Panc1 (cell line): ENCODE measurements at regions not wholly inside any gene's neighbourhood (a gene's known extent, or its start where the extent isn't known, plus 50 kb on each side); places are given as distances from the start of the nearest gene placed in this dataset.

Experiments used
- ATAC-seq: fragments of 200-7000 bp; cut with Tn5 transposase; 2 replicates; pipeline ENCODE4 v1.9.1; 2020; ENCODE audit warnings: mild to moderate bottlenecking, moderate library complexity
- BruUV-seq: library from RNA; stranded (reverse); fragments of 400-500 nt; replicated peaks from 2 replicates; lab custom pipeline; 2021; lab: Mats Ljungman, UMichigan
- CTCF ChIA-PET: fragments of 300-600 bp; sonication (Branson Sonifier 250); formaldehyde crosslinking; loops from one replicate; lab custom pipeline; 2022; ENCODE audit warnings: antibody characterized with exemption; lab: Charles Lee
- POLR2A ChIA-PET: fragments of 300-600 bp; sonication (Branson Sonifier 250); formaldehyde crosslinking; loops from one replicate; lab custom pipeline; 2022; ENCODE audit warnings: antibody characterized with exemption; lab: Charles Lee
- DNase-seq: peaks from one replicate; pipeline ENCODE4 v3.0.0-alpha.2; 2010; ENCODE audit warnings: low read depth, low spot score
- H3K27ac ChIP-seq: 2 replicates; pipeline ENCODE4 v1.5.1; 2011; ENCODE audit warnings: mild to moderate bottlenecking, low read length, inconsistent platforms
- H3K27me3 ChIP-seq: fragments of 200-500 bp; sonication (Bioruptor generic); 2 replicates; pipeline ENCODE4 v1.6.0; 2014; ENCODE audit warnings: low read length, inconsistent platforms; ENCODE audit not compliant: control insufficient read depth, insufficient read depth
- H3K36me3 ChIP-seq: fragments of 200-500 bp; sonication (Bioruptor generic); 2 replicates; pipeline ENCODE4 v1.5.1; 2014; ENCODE audit warnings: inconsistent platforms, mild to moderate bottlenecking, low read length, moderate library complexity; ENCODE audit not compliant: control insufficient read depth, insufficient read depth
- H3K4me1 ChIP-seq: 2 replicates; pipeline ENCODE4 v1.5.1; 2011; ENCODE audit warnings: inconsistent platforms, mild to moderate bottlenecking, low read length, moderate library complexity; ENCODE audit not compliant: control insufficient read depth, insufficient read depth
- H3K4me3 ChIP-seq, 2 experiments: 2 replicates each; pipeline ENCODE4 v1.5.1; 2011 to 2012; ENCODE audit warnings: low read depth in 2 of 2, low read length in 2 of 2, mild to moderate bottlenecking in 2 of 2, inconsistent platforms in 1 of 2, moderate library complexity in 1 of 2
- H3K9me3 ChIP-seq: fragments of 200-500 bp; sonication (Bioruptor generic); 2 replicates; pipeline ENCODE4 v1.5.1; 2014; ENCODE audit warnings: low read depth, mild to moderate bottlenecking, inconsistent platforms, low read length, moderate library complexity; ENCODE audit not compliant: control insufficient read depth, insufficient read depth
- POLR2AphosphoS5 ChIP-seq: IDR thresholded peaks from 2 replicates; pipeline ENCODE4 v1.6.1; 2012; ENCODE audit warnings: mild to moderate bottlenecking, low read depth, low read length, moderate library complexity
- SIN3A ChIP-seq: IDR thresholded peaks from 2 replicates; pipeline ENCODE4 v1.6.1; 2012; ENCODE audit warnings: low read depth, mild to moderate bottlenecking, low read length, moderate library complexity, borderline replicate concordance; ENCODE audit not compliant: insufficient read depth
- TCF7L2 ChIP-seq: IDR thresholded peaks from 2 replicates; pipeline ENCODE4 v1.6.1; 2011; ENCODE audit warnings: mild to moderate bottlenecking, low read depth, low read length, inconsistent platforms
- in situ Hi-C: cut with HindIII; loops from 2 replicates; pipeline ENCODE4 v1.10.0; 2016; ENCODE audit warnings: low sequenced_read_pairs, low pct_unique_long_range_greater_than_20kb
- intact Hi-C: fragments of 100-400 bp; cut with micrococcal nuclease; formaldehyde crosslinking; loops from one replicate; pipeline ENCODE4 v1.10.0; 2022; ENCODE audit not compliant: unreplicated experiment
- TF ChIP-seq, protein P1 (sequence below), 2 experiments: IDR thresholded peaks; 2 replicates each; pipeline ENCODE4 v1.6.1; 2011 to 2012; ENCODE audit warnings: low read depth in 2 of 2, control low read depth in 1 of 2, low read length in 1 of 2, mild to moderate bottlenecking in 1 of 2, moderate library complexity in 1 of 2; ENCODE audit not compliant: insufficient read depth in 1 of 2
- TF ChIP-seq, protein P2 (sequence below): fragments of 450-650 bp; IDR thresholded peaks from 2 replicates; pipeline ENCODE4 v1.5.1; 2017; ENCODE audit warnings: mild to moderate bottlenecking

DNA sequence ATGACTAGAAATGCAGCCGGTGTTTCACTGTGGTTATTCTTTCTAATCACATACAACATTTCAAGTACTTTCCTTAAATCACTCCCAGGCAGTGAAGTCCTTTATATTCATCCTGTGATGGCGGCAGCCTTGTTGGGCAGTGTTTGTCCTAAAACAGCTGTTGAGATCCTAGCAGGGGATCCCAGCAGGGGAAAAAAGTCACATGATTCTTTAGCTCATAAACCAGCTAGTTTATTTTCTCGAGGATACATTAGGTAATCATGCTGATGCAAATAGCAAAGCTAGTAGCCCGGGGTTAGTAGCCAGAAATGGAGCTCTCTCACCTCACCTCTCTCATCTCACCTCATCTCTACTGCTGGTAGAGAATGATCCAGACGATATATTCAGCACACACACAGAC is 70.5 kb downstream of the FOXD1 start:
- BruUV-seq, result no TSS peak
- DNase-seq (no peak), ATAC-seq (no peak)
- in situ Hi-C loops, result no loop called here
- ChIA-PET POLR2A (no interaction called here), CTCF (interaction anchor here (0.8 kb wide), 1 partner anchor 162 kb away, joined by 4 read pairs; no protein-coding TSS in a partner anchor)
- Histone ChIP-seq H3K4me3 (no peak overlapping the region), H3K36me3 (no peaks in the 10 kb centered on the region), H3K4me1 (peaks cover 28% of the 10 kb centered on the region), H3K27ac (peak overlapping the region; percentile 3; the same call in 1 of the 2 replicates), H3K27me3 (no peaks in the 10 kb centered on the region), H3K9me3 (no peaks in the 10 kb centered on the region)
- TF ChIP-seq, protein P1, sequence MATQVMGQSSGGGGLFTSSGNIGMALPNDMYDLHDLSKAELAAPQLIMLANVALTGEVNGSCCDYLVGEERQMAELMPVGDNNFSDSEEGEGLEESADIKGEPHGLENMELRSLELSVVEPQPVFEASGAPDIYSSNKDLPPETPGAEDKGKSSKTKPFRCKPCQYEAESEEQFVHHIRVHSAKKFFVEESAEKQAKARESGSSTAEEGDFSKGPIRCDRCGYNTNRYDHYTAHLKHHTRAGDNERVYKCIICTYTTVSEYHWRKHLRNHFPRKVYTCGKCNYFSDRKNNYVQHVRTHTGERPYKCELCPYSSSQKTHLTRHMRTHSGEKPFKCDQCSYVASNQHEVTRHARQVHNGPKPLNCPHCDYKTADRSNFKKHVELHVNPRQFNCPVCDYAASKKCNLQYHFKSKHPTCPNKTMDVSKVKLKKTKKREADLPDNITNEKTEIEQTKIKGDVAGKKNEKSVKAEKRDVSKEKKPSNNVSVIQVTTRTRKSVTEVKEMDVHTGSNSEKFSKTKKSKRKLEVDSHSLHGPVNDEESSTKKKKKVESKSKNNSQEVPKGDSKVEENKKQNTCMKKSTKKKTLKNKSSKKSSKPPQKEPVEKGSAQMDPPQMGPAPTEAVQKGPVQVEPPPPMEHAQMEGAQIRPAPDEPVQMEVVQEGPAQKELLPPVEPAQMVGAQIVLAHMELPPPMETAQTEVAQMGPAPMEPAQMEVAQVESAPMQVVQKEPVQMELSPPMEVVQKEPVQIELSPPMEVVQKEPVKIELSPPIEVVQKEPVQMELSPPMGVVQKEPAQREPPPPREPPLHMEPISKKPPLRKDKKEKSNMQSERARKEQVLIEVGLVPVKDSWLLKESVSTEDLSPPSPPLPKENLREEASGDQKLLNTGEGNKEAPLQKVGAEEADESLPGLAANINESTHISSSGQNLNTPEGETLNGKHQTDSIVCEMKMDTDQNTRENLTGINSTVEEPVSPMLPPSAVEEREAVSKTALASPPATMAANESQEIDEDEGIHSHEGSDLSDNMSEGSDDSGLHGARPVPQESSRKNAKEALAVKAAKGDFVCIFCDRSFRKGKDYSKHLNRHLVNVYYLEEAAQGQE (IDR thresholded peaks at IDR 0.05; ENCODE audit: insufficient read depth in 1 of 2, low read depth in 2 of 2, low read length in 1 of 2), result no peak
- TF ChIP-seq SIN3A (no peak), TCF7L2 (no peak), POLR2AphosphoS5 (no peak)
- TF ChIP-seq, protein P2, sequence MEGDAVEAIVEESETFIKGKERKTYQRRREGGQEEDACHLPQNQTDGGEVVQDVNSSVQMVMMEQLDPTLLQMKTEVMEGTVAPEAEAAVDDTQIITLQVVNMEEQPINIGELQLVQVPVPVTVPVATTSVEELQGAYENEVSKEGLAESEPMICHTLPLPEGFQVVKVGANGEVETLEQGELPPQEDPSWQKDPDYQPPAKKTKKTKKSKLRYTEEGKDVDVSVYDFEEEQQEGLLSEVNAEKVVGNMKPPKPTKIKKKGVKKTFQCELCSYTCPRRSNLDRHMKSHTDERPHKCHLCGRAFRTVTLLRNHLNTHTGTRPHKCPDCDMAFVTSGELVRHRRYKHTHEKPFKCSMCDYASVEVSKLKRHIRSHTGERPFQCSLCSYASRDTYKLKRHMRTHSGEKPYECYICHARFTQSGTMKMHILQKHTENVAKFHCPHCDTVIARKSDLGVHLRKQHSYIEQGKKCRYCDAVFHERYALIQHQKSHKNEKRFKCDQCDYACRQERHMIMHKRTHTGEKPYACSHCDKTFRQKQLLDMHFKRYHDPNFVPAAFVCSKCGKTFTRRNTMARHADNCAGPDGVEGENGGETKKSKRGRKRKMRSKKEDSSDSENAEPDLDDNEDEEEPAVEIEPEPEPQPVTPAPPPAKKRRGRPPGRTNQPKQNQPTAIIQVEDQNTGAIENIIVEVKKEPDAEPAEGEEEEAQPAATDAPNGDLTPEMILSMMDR, result no peak
- intact Hi-C loops, result loop anchor here (10.0 kb wide), 1 partner anchor 57 kb away; no protein-coding TSS in a partner anchor

DNA sequence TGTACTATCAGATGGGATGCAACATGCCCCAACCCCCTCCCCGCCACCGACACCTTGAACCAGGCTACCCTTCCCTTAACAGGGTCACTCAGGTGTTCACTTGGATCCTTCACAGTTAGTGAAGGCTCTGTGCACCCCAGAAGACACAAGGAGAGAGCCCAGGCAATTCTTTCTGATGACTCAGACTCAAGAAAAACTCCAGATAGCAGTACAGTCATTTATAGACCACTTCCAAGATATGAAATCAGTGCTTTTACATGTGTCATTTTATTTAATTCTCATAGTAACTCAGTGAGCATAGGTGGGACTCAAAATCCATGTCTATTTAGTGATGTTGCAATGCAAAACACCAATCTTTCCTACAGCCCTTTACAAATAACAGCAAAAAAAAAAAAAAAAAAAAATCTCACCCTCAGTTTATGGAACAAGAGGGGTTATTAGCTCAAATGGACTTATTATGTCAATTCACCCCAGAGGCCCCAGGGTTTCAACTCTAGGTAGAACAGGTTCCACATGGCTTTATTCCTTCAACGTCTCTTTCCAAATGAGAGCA is 71.9 kb downstream of the FOXD1 start:
- Histone ChIP-seq H3K4me1 (peaks cover 34% of the 10 kb centered on the region), H3K9me3 (no peaks in the 10 kb centered on the region), H3K27ac (peak overlapping the region; percentile 74; the same call in 1 of the 2 replicates), H3K27me3 (no peaks in the 10 kb centered on the region), H3K4me3 (no peak overlapping the region), H3K36me3 (no peaks in the 10 kb centered on the region)
- no peak for DNase-seq
- ChIA-PET POLR2A (no interaction called here), CTCF (no interaction called here)
- no TSS peak for BruUV-seq
- no peak for TF ChIP-seq POLR2AphosphoS5
- TF ChIP-seq, protein P1 (IDR thresholded peaks at IDR 0.05; ENCODE audit: insufficient read depth in 1 of 2, low read depth in 2 of 2, low read length in 1 of 2), result no peak
- no peak for TF ChIP-seq SIN3A
- intact Hi-C loops, result loop anchor here (10.0 kb wide), 1 partner anchor 58 kb away; no protein-coding TSS in a partner anchor
- ATAC-seq, result no peak; the same call in 1 of the 2 replicates
- in situ Hi-C loops, result no loop called here
